AG09319 (cell line): ENCODE measurements at regions not wholly inside any gene's neighbourhood (a gene's known extent, or its start where the extent isn't known, plus 50 kb on each side); places are given as distances from the start of the nearest gene placed in this dataset.

Source experiments
- DNase-seq: peaks from one replicate; pipeline ENCODE4 v3.0.0-alpha.2; 2010; ENCODE audit warnings: low read depth; ENCODE audit errors: extremely low read depth
- CTCF ChIP-seq: IDR thresholded peaks from 2 replicates; pipeline ENCODE4 v1.5.1; 2011; ENCODE audit warnings: low read depth, mild to moderate bottlenecking, inconsistent platforms, low read length, moderate library complexity

- no peak for TF ChIP-seq CTCF
- DNase-seq, result no peak
Measured at GRCh38 chr5:31029925-31030324, 163.6 kb upstream of the CDH6 start.

- no peak for TF ChIP-seq CTCF
- no peak for DNase-seq
Measured at GRCh38 chr5:31027721-31028120, 165.8 kb upstream of the CDH6 start.

DNA sequence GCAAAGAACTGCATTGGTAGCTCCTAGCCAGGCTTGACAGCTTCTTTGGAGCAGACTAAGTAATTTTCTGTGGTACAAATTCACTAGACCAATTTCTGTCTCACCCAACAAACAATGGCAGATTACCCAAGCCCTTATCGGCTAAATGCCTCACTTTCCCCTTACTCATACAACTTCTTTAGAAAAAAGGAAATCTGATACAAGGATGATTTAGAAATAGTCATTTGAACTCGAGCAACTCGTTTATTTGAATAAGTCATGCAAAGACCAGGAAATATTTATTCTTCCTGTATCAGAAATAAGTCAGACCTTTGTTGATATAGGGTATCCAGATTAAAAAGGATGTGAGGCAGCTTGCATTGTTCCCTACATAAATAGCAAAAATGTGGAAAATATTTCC is 170.4 kb upstream of the CDH6 start:
- no peak for TF ChIP-seq CTCF
- peak; percentile 52 for DNase-seq

DNA sequence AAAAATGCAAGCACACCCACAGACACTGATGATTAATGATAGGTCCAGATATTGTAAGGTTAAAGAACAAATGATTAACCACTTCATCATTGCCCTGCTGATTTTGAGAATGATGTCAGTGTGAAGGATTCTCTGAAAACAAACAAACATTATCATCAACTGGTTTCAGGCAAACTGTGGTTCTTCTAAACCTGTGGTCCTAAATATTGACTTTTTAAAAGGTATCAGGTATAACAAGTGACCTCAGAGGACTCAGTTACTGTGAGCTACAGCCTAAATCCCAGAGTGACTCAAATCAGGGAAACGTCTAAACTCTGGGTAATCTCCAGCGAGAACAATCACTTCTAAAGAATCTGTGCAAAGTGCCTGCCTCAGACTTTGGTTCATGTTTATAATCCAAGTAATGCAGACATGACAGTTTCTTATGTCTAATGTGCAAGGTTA is 172.3 kb upstream of the CDH6 start:
- no peak for DNase-seq

DNA sequence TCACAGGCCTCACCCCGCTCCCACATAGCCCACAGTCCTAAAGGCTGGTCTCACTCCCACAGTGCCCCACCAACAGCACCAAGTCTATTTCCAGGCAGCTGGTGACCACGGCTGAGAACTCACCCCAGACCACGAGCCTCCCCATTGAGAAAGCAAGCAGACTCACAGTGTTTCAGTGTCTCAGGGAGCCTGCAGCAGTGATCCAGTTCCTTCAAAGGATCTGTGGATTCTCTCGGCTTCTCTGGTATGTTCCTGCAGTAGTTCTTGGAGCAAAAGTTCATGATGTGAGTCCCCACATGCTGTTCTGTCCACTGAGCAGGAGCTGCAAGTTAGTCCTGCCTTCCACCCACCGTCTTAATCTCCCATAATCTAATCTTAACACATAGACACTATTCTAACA is 185.3 kb upstream of the CDH6 start:
- no peak for DNase-seq
- no peak for TF ChIP-seq CTCF

More for the DNA sequence above, 172.3 kb upstream of the CDH6 start:
- TF ChIP-seq CTCF, result no peak

- DNase-seq, result no peak
- no peak for TF ChIP-seq CTCF
Measured at GRCh38 chr5:31007672-31008071, 185.8 kb upstream of the CDH6 start.

DNA sequence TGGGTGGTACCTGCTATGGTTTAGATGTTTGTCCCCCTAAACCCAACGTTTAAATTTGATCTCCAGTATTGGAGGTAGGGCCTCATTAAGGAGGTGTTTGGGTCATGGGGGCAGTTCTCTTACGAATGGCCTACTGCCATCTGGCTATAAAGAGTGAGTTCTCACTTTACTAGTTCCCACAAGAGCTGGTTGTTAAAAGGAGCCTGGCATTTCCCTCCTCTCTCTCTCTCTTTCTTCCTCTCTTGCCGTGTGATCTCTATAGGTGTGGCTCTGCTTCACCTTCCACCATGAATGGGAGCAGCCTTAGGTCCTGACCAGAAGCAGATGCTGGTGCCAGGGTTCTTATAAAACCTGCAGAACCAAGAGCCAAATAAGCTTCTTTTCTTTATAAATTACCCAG is 193.2 kb upstream of the CDH6 start:
- TF ChIP-seq CTCF, result no peak
- DNase-seq, result no peak

- TF ChIP-seq CTCF, result no peak
- DNase-seq, result no peak
Measured at GRCh38 chr5:30997681-30998080, 195.8 kb upstream of the CDH6 start.
